Head of caudate nucleus (tissue), 42 donors: ENCODE measurements at regions not wholly inside any gene's neighbourhood (a gene's known extent, or its start where the extent isn't known, plus 50 kb on each side); places are given as distances from the start of the nearest gene placed in this dataset.
"Not testable (repeated sequence)": the region's sequence is repeated elsewhere in the genome, so short reads cannot be mapped to it uniquely, and the experiment has no call there.

ENCODE experiments used
- DNase-seq, 42 donors: peaks; one replicate each; pipeline versions ENCODE4 v3.0.0 to v3.0.0-alpha.2; 2020 to 2021; ENCODE audit warnings: mixed read lengths in 7 of 42
- intact Hi-C: fragments of 100-400 bp; cut with DNase I; formaldehyde crosslinking; loops from one replicate; pipeline ENCODE4 v1.15.0; 2022

- intact Hi-C loops, DNase-seq: not testable (repeated sequence)
These were observed 138.6 kb downstream of the LCA5 start for GRCh38 chr6:79398617-79399016.

- no peak for DNase-seq
- intact Hi-C loops = no loop called here
These were observed 140.6 kb downstream of the LCA5 start for GRCh38 chr6:79396625-79397024.

- intact Hi-C loops = no loop called here
These were observed 142.5 kb downstream of the LCA5 start for GRCh38 chr6:79394690-79395089.

GRCh38 chr6:79392094-79392493 is 145.1 kb downstream of the LCA5 start:
- intact Hi-C loops = no loop called here
- no peak for DNase-seq

More at GRCh38 chr6:79394690-79395089, 142.5 kb downstream of the LCA5 start:
- no peak for DNase-seq

GRCh38 chr6:79391480-79391879 is 145.8 kb downstream of the LCA5 start:
- intact Hi-C loops = no loop called here
- DNase-seq = no peak

- no peak for DNase-seq
- intact Hi-C loops = no loop called here
These were observed 151.3 kb downstream of the LCA5 start for GRCh38 chr6:79385893-79386292.

- no peak for DNase-seq
- intact Hi-C loops = no loop called here
These were observed 150.9 kb upstream of the HMGN3 start for GRCh38 chr6:79385333-79385732.

- intact Hi-C loops = no loop called here
- no peak for DNase-seq
These were observed 150.4 kb upstream of the HMGN3 start for GRCh38 chr6:79384845-79385244.

GRCh38 chr6:79378957-79379356 is 144.5 kb upstream of the HMGN3 start:
- intact Hi-C loops = no loop called here
- DNase-seq = no peak

GRCh38 chr6:79377888-79378348 is 143.4 kb upstream of the HMGN3 start:
- intact Hi-C loops = no loop called here

GRCh38 chr6:79377047-79377446 is 142.6 kb upstream of the HMGN3 start:
- no peak for DNase-seq
- intact Hi-C loops = no loop called here

More at GRCh38 chr6:79377888-79378348, 143.4 kb upstream of the HMGN3 start:
- no peak for DNase-seq

GRCh38 chr6:79375635-79376337 is 141.3 kb upstream of the HMGN3 start:
- intact Hi-C loops = no loop called here
- DNase-seq = no peak

GRCh38 chr6:79374308-79374707 is 139.8 kb upstream of the HMGN3 start:
- intact Hi-C loops = no loop called here
- DNase-seq = no peak

GRCh38 chr6:79373880-79374279 is 139.4 kb upstream of the HMGN3 start:
- peak in 1 of 42 donors; percentile 17 for DNase-seq
- intact Hi-C loops = no loop called here

- DNase-seq = peak in 2 of 42 donors; percentile 1 to 15
- intact Hi-C loops = no loop called here
These were observed 138.8 kb upstream of the HMGN3 start for GRCh38 chr6:79373246-79373645.

- DNase-seq = no peak
- intact Hi-C loops = no loop called here
These were observed 138.3 kb upstream of the HMGN3 start for GRCh38 chr6:79372757-79373156.

- DNase-seq = no peak
- intact Hi-C loops = no loop called here
These were observed 134.5 kb upstream of the HMGN3 start for GRCh38 chr6:79369026-79369425.

GRCh38 chr6:79363441-79363840 is 129.0 kb upstream of the HMGN3 start:
- DNase-seq, intact Hi-C loops: not testable (repeated sequence)

GRCh38 chr6:79361074-79361473 is 126.6 kb upstream of the HMGN3 start:
- intact Hi-C loops, DNase-seq: not testable (repeated sequence)

- no peak for DNase-seq
- intact Hi-C loops = no loop called here
These were observed 118.7 kb upstream of the HMGN3 start for GRCh38 chr6:79353226-79353625.

- no peak for DNase-seq
- intact Hi-C loops = no loop called here
These were observed 104.0 kb upstream of the HMGN3 start for GRCh38 chr6:79338493-79338892.
